H1 (cell line): ENCODE measurements at regions not wholly inside any gene's neighbourhood (a gene's known extent, or its start where the extent isn't known, plus 50 kb on each side); places are given as distances from the start of the nearest gene placed in this dataset.

ENCODE experiments used
- CTCF ChIA-PET: fragments of 300-600 bp; sonication (Branson Sonifier 250); formaldehyde crosslinking; loops from one replicate; lab custom pipeline; 2021; ENCODE audit not compliant: partially characterized antibody; lab: Charles Lee
- POLR2A ChIA-PET: fragments of 300-600 bp; sonication (Branson Sonifier 250); formaldehyde crosslinking; loops from one replicate; lab custom pipeline; 2021; ENCODE audit warnings: inconsistent platforms; ENCODE audit not compliant: partially characterized antibody; lab: Charles Lee
- DNase-seq, 2 experiments: peaks; one replicate each; pipeline versions ENCODE4 v3.0.0 to v3.0.0-alpha.2; 2010 to 2022; ENCODE audit warnings: low spot score in 2 of 2, low read depth in 1 of 2, mixed read lengths in 1 of 2
- FAIRE-seq: peaks from 2 replicates; lab custom pipeline; 2011; peaks lifted over from hg19 to GRCh38; lab: Jason Lieb, UNC
- H2AFZ ChIP-seq: 2 replicates; pipeline ENCODE4 v1.8.1; 2012; ENCODE audit warnings: low read length, inconsistent platforms
- H2AK5ac ChIP-seq: 2 replicates; pipeline ENCODE4 v1.6.1; 2013; ENCODE audit warnings: low read depth, low read length
- H2BK120ac ChIP-seq: replicated peaks from 2 replicates; pipeline ENCODE3; 2013; ENCODE audit warnings: low read depth, low read length, inconsistent platforms
- H2BK12ac ChIP-seq: 2 replicates; pipeline ENCODE4 v1.6.1; 2013; ENCODE audit warnings: low read depth, low read length
- H2BK15ac ChIP-seq: 2 replicates; pipeline ENCODE4 v1.6.1; 2013; ENCODE audit warnings: low read length
- H2BK20ac ChIP-seq: 2 replicates; pipeline ENCODE4 v1.6.1; 2013; ENCODE audit warnings: low read length
- H2BK5ac ChIP-seq: 2 replicates; pipeline ENCODE4 v1.6.1; 2013; ENCODE audit warnings: low read depth, low read length
- H3K14ac ChIP-seq: 2 replicates; pipeline ENCODE4 v1.6.1; 2013; ENCODE audit warnings: inconsistent platforms; ENCODE audit not compliant: insufficient read length
- H3K18ac ChIP-seq: 2 replicates; pipeline ENCODE4 v1.6.1; 2013; ENCODE audit warnings: low read length; ENCODE audit errors: extremely low read depth
- H3K23ac ChIP-seq: 2 replicates; pipeline ENCODE4 v1.6.1; 2013; ENCODE audit warnings: inconsistent platforms; ENCODE audit not compliant: insufficient read length
- H3K23me2 ChIP-seq: 2 replicates; pipeline ENCODE4 v1.6.1; 2013; ENCODE audit warnings: low read depth, low read length
- H3K27ac ChIP-seq: 2 replicates; pipeline ENCODE4 v1.6.1; 2011; ENCODE audit warnings: low read depth, low read length, inconsistent platforms
- H3K27me3 ChIP-seq, 4 experiments: replicated peaks in 1 of 4; 1 replicate in 1 of 4; 2 replicates in 3 of 4; pipeline versions ENCODE4 v1.6.1 to v1.8.1; 2011 to 2013; ENCODE audit warnings: low read length in 3 of 4, mild to moderate bottlenecking in 3 of 4, inconsistent platforms in 2 of 4, mixed read lengths in 2 of 4, moderate library complexity in 1 of 4; ENCODE audit not compliant: control insufficient read depth in 3 of 4, insufficient read depth in 3 of 4; ENCODE audit errors: extremely low read depth in 1 of 4
- H3K36me3 ChIP-seq, 4 experiments: 2 replicates each; pipeline versions ENCODE4 v1.6.1 to v1.8.1; 2011 to 2013; ENCODE audit warnings: mild to moderate bottlenecking in 4 of 4, low read length in 3 of 4, moderate library complexity in 2 of 4, control low read depth in 1 of 4, inconsistent platforms in 1 of 4; ENCODE audit not compliant: insufficient read depth in 4 of 4, control insufficient read depth in 2 of 4
- H3K4ac ChIP-seq: replicated peaks from 2 replicates; pipeline ENCODE3; 2013; ENCODE audit warnings: low read length, low read depth, mixed read lengths, inconsistent platforms; ENCODE audit not compliant: insufficient read length
- H3K4me1 ChIP-seq, 4 experiments: replicated peaks in 1 of 4; 1 replicate in 1 of 4; 2 replicates in 3 of 4; pipeline versions ENCODE4 v1.6.1 to v1.8.1; 2011 to 2013; ENCODE audit warnings: low read length in 3 of 4, inconsistent platforms in 2 of 4, mixed read lengths in 1 of 4; ENCODE audit not compliant: insufficient read depth in 4 of 4, control insufficient read depth in 3 of 4
- H3K4me2 ChIP-seq, 2 experiments: 2 replicates each; pipeline versions ENCODE4 v1.6.1 to v1.8.1; 2011 to 2013; ENCODE audit warnings: low read depth in 2 of 2, low read length in 2 of 2, control low read depth in 1 of 2, inconsistent platforms in 1 of 2, mild to moderate bottlenecking in 1 of 2; ENCODE audit not compliant: insufficient read depth in 1 of 2
- H3K4me3 ChIP-seq, 4 experiments: fragments of 200-600, 300-600 bp in 1 of 4; sonication (generic), shearing (Covaris generic), sonication (Bioruptor Twin) in 1 of 4; 2 replicates each; pipeline versions ENCODE4 v1.5.1 to v1.8.1; 2011 to 2016; ENCODE audit warnings: low read length in 4 of 4, low read depth in 3 of 4, control low read depth in 2 of 4, inconsistent platforms in 2 of 4, mild to moderate bottlenecking in 2 of 4, mixed read lengths in 1 of 4, moderate library complexity in 1 of 4; ENCODE audit not compliant: insufficient read depth in 2 of 4; ENCODE audit errors: extremely low read depth in 1 of 4
- H3K56ac ChIP-seq: replicated peaks from 2 replicates; pipeline ENCODE3; 2013; ENCODE audit warnings: low read depth, mild to moderate bottlenecking, mixed read lengths, low read length, inconsistent platforms; ENCODE audit not compliant: insufficient read length
- H3K79me1 ChIP-seq: 2 replicates; pipeline ENCODE4 v1.6.1; 2013; ENCODE audit warnings: low read depth, low read length, control low read depth
- H3K79me2 ChIP-seq, 2 experiments: 2 replicates each; pipeline versions ENCODE4 v1.6.1 to v1.8.1; 2012 to 2013; ENCODE audit warnings: low read length in 2 of 2, mild to moderate bottlenecking in 2 of 2, inconsistent platforms in 1 of 2; ENCODE audit not compliant: insufficient read depth in 2 of 2, control insufficient read depth in 1 of 2
- H3K9ac ChIP-seq, 4 experiments: replicated peaks in 1 of 4; 1 replicate in 1 of 4; 2 replicates in 3 of 4; pipeline versions ENCODE4 v1.6.1 to v1.8.1; 2011 to 2013; ENCODE audit warnings: low read depth in 3 of 4, low read length in 3 of 4, control low read depth in 2 of 4, mild to moderate bottlenecking in 2 of 4, moderate library complexity in 2 of 4, inconsistent platforms in 1 of 4; ENCODE audit errors: extremely low read depth in 1 of 4
- H3K9me3 ChIP-seq, 2 experiments: 2 replicates each; pipeline versions ENCODE4 v1.6.1 to v1.8.1; 2012 to 2013; ENCODE audit warnings: mild to moderate bottlenecking in 2 of 2, moderate library complexity in 2 of 2, control low read depth in 1 of 2, inconsistent platforms in 1 of 2, low read depth in 1 of 2, low read length in 1 of 2, mixed read lengths in 1 of 2; ENCODE audit not compliant: insufficient read depth in 2 of 2
- H4K20me1 ChIP-seq, 2 experiments: replicated peaks in 1 of 2; 2 replicates each; pipeline versions ENCODE3 to v1.8.1; 2011 to 2013; ENCODE audit warnings: inconsistent platforms in 2 of 2, low read length in 2 of 2, mild to moderate bottlenecking in 1 of 2; ENCODE audit not compliant: insufficient read depth in 2 of 2, control insufficient read depth in 1 of 2
- H4K5ac ChIP-seq: 2 replicates; pipeline ENCODE4 v1.6.1; 2013; ENCODE audit warnings: low read length, low read depth, mixed read lengths, inconsistent platforms; ENCODE audit not compliant: insufficient read length
- H4K8ac ChIP-seq: 2 replicates; pipeline ENCODE4 v1.8.0; 2013; ENCODE audit warnings: mild to moderate bottlenecking, moderate library complexity, low read length, inconsistent platforms; ENCODE audit not compliant: insufficient read depth; ENCODE audit errors: extremely low read depth
- H4K91ac ChIP-seq: replicated peaks from 2 replicates; pipeline ENCODE3; 2013; ENCODE audit warnings: low read length, mixed read lengths, inconsistent platforms; ENCODE audit not compliant: insufficient read length
- EP300 ChIP-seq, 2 experiments: IDR thresholded peaks; 1 replicate in 1 of 2; 2 replicates in 1 of 2; pipeline ENCODE4 v1.6.1; 2011 to 2012; ENCODE audit warnings: low read depth in 2 of 2, low read length in 2 of 2, mild to moderate bottlenecking in 2 of 2, borderline replicate concordance in 1 of 2, inconsistent platforms in 1 of 2, moderate library complexity in 1 of 2
- WGBS, 2 experiments: shearing (Covaris generic) in 1 of 2; methylation state at CpG; one replicate each; pipeline versions ENCODE4 v1.1.6 to v1.1.7; 2013 to 2015; ENCODE audit warnings: low lambda C conversion rate in 2 of 2, mixed read lengths in 2 of 2, inconsistent platforms in 1 of 2, low coverage in 1 of 2, missing lambda C conversion rate in 1 of 2; ENCODE audit not compliant: insufficient replicate concordance in 2 of 2, insufficient coverage in 1 of 2, insufficient read length in 1 of 2; ENCODE audit errors: extremely low coverage in 1 of 2, missing lambda C conversion rate in 1 of 2; 5-methylcytosine and 5-hydroxymethylcytosine counted together

GRCh38 chr4:18722748-18723191 is 701.2 kb upstream of the LCORL start:
- POLR2A ChIA-PET = no interaction called here
- Histone ChIP-seq H2BK5ac (no peak overlapping the region), H3K18ac (no peak overlapping the region), H4K5ac (no peak overlapping the region), H3K4ac (no peak overlapping the region), H2AK5ac (no peak overlapping the region), H4K8ac (no peak overlapping the region), H3K27me3 (no peaks in the 10 kb centered on the region), H2BK20ac (no peak overlapping the region), H3K14ac (no peak overlapping the region), H2BK120ac (no peak overlapping the region), H2BK15ac (no peak overlapping the region), H3K23ac (no peak overlapping the region), H4K91ac (no peak overlapping the region), H3K9me3 (no peaks in the 10 kb centered on the region), H3K4me1 (no peaks in the 10 kb centered on the region), H3K79me1 (no peaks in the 10 kb centered on the region), H3K4me3 (no peak overlapping the region), H3K9ac (no peak overlapping the region), H3K23me2 (no peaks in the 10 kb centered on the region), H3K56ac (no peak overlapping the region), H3K36me3 (no peaks in the 10 kb centered on the region), H3K79me2 (no peaks in the 10 kb centered on the region), H2BK12ac (no peak overlapping the region), H3K27ac (no peak overlapping the region), H3K4me2 (no peak overlapping the region), H4K20me1 (no peaks in the 10 kb centered on the region), H2AFZ (no peak overlapping the region)
- CTCF ChIA-PET = interaction anchor here (1.4 kb wide), 1 partner anchor 12 kb away, joined by 3 read pairs; no protein-coding TSS in a partner anchor
- 95% methylated on average over 1 of the region's 1 CpG; no CpG with 5 or more reads in 1 of the 2 experiments for WGBS, 2 experiments
- TF ChIP-seq EP300 (IDR thresholded peaks at IDR 0.05; ENCODE audit: borderline replicate concordance in 1 of 2, low read depth in 2 of 2, low read length in 2 of 2) = no peak
- no peak for FAIRE-seq
- DNase-seq = no peak
